DOHH2 (cell line): ENCODE measurements at regions not wholly inside any gene's neighbourhood (a gene's known extent, or its start where the extent isn't known, plus 50 kb on each side); places are given as distances from the start of the nearest gene placed in this dataset.

Experiments used
- CTCF ChIP-seq: fragments of 200-600 bp; sonication (generic); IDR thresholded peaks from one replicate; pipeline ENCODE4 v1.5.1; 2014; ENCODE audit warnings: antibody characterized with exemption, mild to moderate bottlenecking, low read depth, low read length; ENCODE audit not compliant: poor library complexity, severe bottlenecking
- EZH2phosphoT487 ChIP-seq: fragments of 200-600 bp; sonication (generic); IDR thresholded peaks from 2 replicates; pipeline ENCODE4 v1.6.1; 2017; ENCODE audit warnings: borderline replicate concordance, mild to moderate bottlenecking, antibody characterized with exemption, low read length, moderate library complexity, mixed read lengths

DNA sequence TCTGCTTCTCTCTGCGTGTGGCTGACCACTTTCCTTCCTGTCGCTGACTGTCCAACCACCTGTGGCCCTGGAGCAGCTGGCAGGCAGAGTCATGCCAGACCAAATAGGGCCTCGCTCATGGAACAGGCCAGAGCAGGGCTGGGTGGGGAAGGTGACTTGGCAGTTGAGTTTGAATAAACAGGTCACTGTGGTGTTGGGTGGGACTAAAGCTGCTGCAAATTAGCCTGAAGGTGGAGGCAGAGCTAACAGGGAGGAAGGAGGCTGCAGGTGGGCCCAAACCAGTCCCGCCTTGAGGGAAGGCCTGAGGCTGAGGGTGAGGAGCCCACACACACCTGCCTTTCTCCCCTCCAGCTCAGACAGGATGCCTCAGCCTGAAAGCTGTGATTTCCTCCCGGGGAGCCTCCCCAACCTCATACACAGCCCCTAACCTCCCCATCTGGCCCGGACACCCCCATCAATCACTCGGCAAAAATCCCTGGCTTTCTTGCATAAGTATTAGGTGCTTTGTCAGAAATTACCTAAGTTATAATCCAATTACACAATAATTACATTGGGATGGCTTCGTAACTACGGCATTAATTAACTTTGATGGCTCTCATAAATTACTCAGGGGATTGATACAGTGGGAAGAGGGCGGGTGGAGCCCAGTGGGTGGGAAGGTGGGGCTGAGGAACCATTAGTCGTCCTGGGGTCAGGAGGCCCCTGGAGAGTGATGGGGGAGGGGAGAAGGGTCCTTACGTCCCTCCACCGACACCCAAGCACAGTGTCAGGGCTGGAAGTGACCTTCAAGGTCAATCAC is 97.7 kb upstream of the PCBD1 start:
- no peak for TF ChIP-seq CTCF
- TF ChIP-seq EZH2phosphoT487: no peak
